Endothelial cell of umbilical vein (primary cell): ENCODE measurements at regions not wholly inside any gene's neighbourhood (a gene's known extent, or its start where the extent isn't known, plus 50 kb on each side); places are given as distances from the start of the nearest gene placed in this dataset.

Experiments used
- BruUV-seq: library from RNA; stranded (reverse); fragments of 400-500 nt; replicated peaks from 2 replicates; lab custom pipeline; 2021; lab: Mats Ljungman, UMichigan
- CTCF ChIA-PET: fragments of 300-600, 350-600 bp; sonication (Branson Sonifier 250); formaldehyde crosslinking; loops from one replicate; lab custom pipeline; 2021; ENCODE audit warnings: antibody characterized with exemption, inconsistent platforms; lab: Charles Lee
- POLR2A ChIA-PET: fragments of 300-600, 350-600 bp; sonication (Branson Sonifier 250); formaldehyde crosslinking; loops from one replicate; lab custom pipeline; 2021; ENCODE audit warnings: antibody characterized with exemption, inconsistent platforms; lab: Charles Lee
- DNase-seq: peaks from one replicate; pipeline ENCODE4 v3.0.0-alpha.2; 2011; ENCODE audit warnings: low read depth, low spot score
- FAIRE-seq: peaks from 2 replicates; lab custom pipeline; 2011; peaks lifted over from hg19 to GRCh38; lab: Jason Lieb, UNC
- H2AFZ ChIP-seq: 2 replicates; pipeline ENCODE4 v1.6.0; 2012; ENCODE audit warnings: low read depth, low read length, control low read depth, inconsistent platforms
- H3K27ac ChIP-seq: 2 replicates; pipeline ENCODE4 v1.5.1; 2011; ENCODE audit warnings: low read depth, mild to moderate bottlenecking, control low read depth, low read length, moderate library complexity; ENCODE audit not compliant: insufficient read depth
- H3K27me3 ChIP-seq, 2 experiments: 2 replicates each; pipeline versions ENCODE4 v1.6.0 to v1.6.1; 2011; ENCODE audit warnings: low read length in 2 of 2, mixed read lengths in 1 of 2; ENCODE audit not compliant: control insufficient read depth in 2 of 2, insufficient read depth in 2 of 2
- H3K36me3 ChIP-seq, 2 experiments: 2 replicates in 1 of 2; 3 replicates in 1 of 2; pipeline ENCODE4 v1.5.1; 2011; ENCODE audit warnings: low read length in 2 of 2, mild to moderate bottlenecking in 1 of 2, moderate library complexity in 1 of 2; ENCODE audit not compliant: control insufficient read depth in 2 of 2, insufficient read depth in 2 of 2; ENCODE audit errors: extremely low read depth in 1 of 2
- H3K4me1 ChIP-seq: 3 replicates; pipeline ENCODE4 v1.5.1; 2011; ENCODE audit warnings: mild to moderate bottlenecking, low read length; ENCODE audit not compliant: control insufficient read depth, insufficient read depth; ENCODE audit errors: extremely low read depth
- H3K4me2 ChIP-seq: 2 replicates; pipeline ENCODE4 v1.6.1; 2011; ENCODE audit warnings: low read length, control low read depth, mixed read lengths; ENCODE audit not compliant: insufficient read depth
- H3K4me3 ChIP-seq, 3 experiments: fragments of 200-600 bp in 1 of 3; sonication (generic), shearing (Covaris generic) in 1 of 3; replicated peaks in 1 of 3; 2 replicates each; pipeline ENCODE4 v1.5.1; 2011 to 2016; ENCODE audit warnings: control low read depth in 3 of 3, low read length in 3 of 3, mild to moderate bottlenecking in 2 of 3, inconsistent platforms in 1 of 3, low read depth in 1 of 3, moderate library complexity in 1 of 3; ENCODE audit not compliant: insufficient read depth in 1 of 3
- H3K79me2 ChIP-seq: 2 replicates; pipeline ENCODE4 v1.6.0; 2012; ENCODE audit warnings: low read length, inconsistent platforms; ENCODE audit not compliant: control insufficient read depth, insufficient read depth
- H3K9ac ChIP-seq: replicated peaks from 2 replicates; pipeline ENCODE3; 2011; ENCODE audit warnings: low read length, control low read depth; ENCODE audit not compliant: insufficient read depth; ENCODE audit errors: extremely low read depth
- H3K9me1 ChIP-seq: replicated peaks from 3 replicates; pipeline ENCODE4 v1.6.0; 2011; ENCODE audit warnings: mild to moderate bottlenecking, low read length; ENCODE audit not compliant: control insufficient read depth, insufficient read depth; ENCODE audit errors: extremely low read depth
- H3K9me3 ChIP-seq: replicated peaks from 2 replicates; pipeline ENCODE4 v1.5.1; 2012; ENCODE audit warnings: low read length, inconsistent platforms; ENCODE audit not compliant: control insufficient read depth, insufficient read depth
- H4K20me1 ChIP-seq: replicated peaks from 2 replicates; pipeline ENCODE3; 2011; ENCODE audit warnings: mild to moderate bottlenecking, low read length; ENCODE audit not compliant: control insufficient read depth, insufficient read depth; ENCODE audit errors: extremely low read depth
- EZH2 ChIP-seq: IDR thresholded peaks from 2 replicates; pipeline ENCODE4 v1.6.1; 2012; ENCODE audit warnings: borderline replicate concordance, low read depth, mild to moderate bottlenecking, moderate library complexity, low read length, inconsistent platforms; ENCODE audit not compliant: severe bottlenecking
- FOS ChIP-seq: IDR thresholded peaks from 2 replicates; pipeline ENCODE4 v1.6.1; 2011; ENCODE audit warnings: mild to moderate bottlenecking, low read length, moderate library complexity, borderline replicate concordance; ENCODE audit not compliant: insufficient read depth
- GATA2 ChIP-seq: IDR thresholded peaks from 2 replicates; pipeline ENCODE4 v1.7.0; 2011; ENCODE audit warnings: low read depth, mild to moderate bottlenecking, moderate library complexity, mixed read lengths, low read length; ENCODE audit not compliant: insufficient read length, insufficient read depth
- JUN ChIP-seq: IDR thresholded peaks from 2 replicates; pipeline ENCODE4 v1.6.1; 2011; ENCODE audit warnings: borderline replicate concordance, low read depth; ENCODE audit not compliant: insufficient read length, insufficient read depth
- MYC ChIP-seq: IDR thresholded peaks from one replicate; pipeline ENCODE4 v1.6.1; 2011; ENCODE audit warnings: mild to moderate bottlenecking, low read depth, low read length
- POLR2A ChIP-seq: IDR thresholded peaks from 2 replicates; pipeline ENCODE4 v1.6.1; 2012; ENCODE audit warnings: low read depth, mild to moderate bottlenecking, control low read depth, low read length
- POLR2AphosphoS5 ChIP-seq: IDR thresholded peaks from 2 replicates; pipeline ENCODE4 v1.6.1; 2012; ENCODE audit warnings: low read depth, mild to moderate bottlenecking, control low read depth, low read length, moderate library complexity; ENCODE audit not compliant: insufficient read depth
- dilution Hi-C: fragments of 300-500 bp; cut with MboI; formaldehyde crosslinking; loops from one replicate; pipeline ENCODE4 v1.15.0; 2019; ENCODE audit warnings: low sequenced_read_pairs; ENCODE audit not compliant: extremely low pct_ligation_motif_present
- intact Hi-C: fragments of 100-400 bp; cut with micrococcal nuclease; formaldehyde crosslinking; loops from one replicate; pipeline ENCODE4 v1.10.0; 2022
- TF ChIP-seq, protein P1 (sequence below), 2 donors: IDR thresholded peaks; 1 replicate in 1 of 2; 2 replicates in 1 of 2; pipeline ENCODE4 v1.5.1; 2011; ENCODE audit warnings: low read length in 2 of 2, mild to moderate bottlenecking in 2 of 2, moderate library complexity in 2 of 2, control low read depth in 1 of 2, inconsistent platforms in 1 of 2, low read depth in 1 of 2; ENCODE audit not compliant: insufficient read depth in 1 of 2; ENCODE audit errors: extremely low read depth in 1 of 2
- TF ChIP-seq, protein P2 (sequence below): IDR thresholded peaks from 2 replicates; pipeline ENCODE4 v1.6.1; 2011; ENCODE audit not compliant: insufficient read depth, insufficient read length

DNA sequence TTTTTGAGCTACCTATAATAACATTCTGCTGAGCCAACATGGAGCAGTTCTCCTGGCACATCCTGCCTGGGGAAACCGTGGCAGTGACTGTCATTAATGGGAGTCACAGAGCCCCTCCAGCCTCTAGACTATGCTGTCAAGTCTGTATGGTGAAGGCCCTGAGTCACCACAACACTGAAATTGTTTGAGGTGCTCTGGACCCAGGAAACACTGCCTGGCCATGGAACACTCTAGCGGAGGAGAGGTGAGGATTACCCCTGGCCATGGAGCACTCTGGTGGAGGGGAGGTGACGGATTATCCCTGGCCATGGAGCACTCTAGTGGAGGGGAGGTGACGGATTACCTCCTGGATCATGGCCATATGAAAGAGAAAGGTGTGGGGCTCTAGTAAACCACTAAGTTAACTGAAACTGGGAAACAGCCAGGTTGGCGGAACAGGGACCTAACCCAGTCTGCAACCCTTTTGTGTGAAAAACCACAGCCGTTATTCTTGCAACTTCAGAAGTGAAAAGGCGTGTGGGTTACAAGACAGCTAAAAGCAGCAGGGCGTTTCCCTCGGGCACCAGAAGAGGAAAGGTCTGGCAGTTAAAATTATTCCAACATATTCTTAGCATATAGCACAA lies 156.7 kb downstream of the KCNJ12 start:
- Histone ChIP-seq H2AFZ (no peak overlapping the region), H3K36me3 (peaks cover 2 to 8% of the 10 kb centered on the region in 2 experiments), H3K4me2 (no peak overlapping the region), H3K4me3 (no peak overlapping the region), H3K27me3 (no peaks in the 10 kb centered on the region), H4K20me1 (no peaks in the 10 kb centered on the region), H3K27ac (no peak overlapping the region), H3K4me1 (no peaks in the 10 kb centered on the region), H3K79me2 (peaks cover 8% of the 10 kb centered on the region), H3K9me1 (no peaks in the 10 kb centered on the region), H3K9me3 (no peaks in the 10 kb centered on the region), H3K9ac (no peak overlapping the region)
- intact Hi-C loops (no loop called here), dilution Hi-C loops (no loop called here)
- no peak for DNase-seq
- no peak for FAIRE-seq
- TF ChIP-seq POLR2A: no peak
- TF ChIP-seq, protein P1, sequence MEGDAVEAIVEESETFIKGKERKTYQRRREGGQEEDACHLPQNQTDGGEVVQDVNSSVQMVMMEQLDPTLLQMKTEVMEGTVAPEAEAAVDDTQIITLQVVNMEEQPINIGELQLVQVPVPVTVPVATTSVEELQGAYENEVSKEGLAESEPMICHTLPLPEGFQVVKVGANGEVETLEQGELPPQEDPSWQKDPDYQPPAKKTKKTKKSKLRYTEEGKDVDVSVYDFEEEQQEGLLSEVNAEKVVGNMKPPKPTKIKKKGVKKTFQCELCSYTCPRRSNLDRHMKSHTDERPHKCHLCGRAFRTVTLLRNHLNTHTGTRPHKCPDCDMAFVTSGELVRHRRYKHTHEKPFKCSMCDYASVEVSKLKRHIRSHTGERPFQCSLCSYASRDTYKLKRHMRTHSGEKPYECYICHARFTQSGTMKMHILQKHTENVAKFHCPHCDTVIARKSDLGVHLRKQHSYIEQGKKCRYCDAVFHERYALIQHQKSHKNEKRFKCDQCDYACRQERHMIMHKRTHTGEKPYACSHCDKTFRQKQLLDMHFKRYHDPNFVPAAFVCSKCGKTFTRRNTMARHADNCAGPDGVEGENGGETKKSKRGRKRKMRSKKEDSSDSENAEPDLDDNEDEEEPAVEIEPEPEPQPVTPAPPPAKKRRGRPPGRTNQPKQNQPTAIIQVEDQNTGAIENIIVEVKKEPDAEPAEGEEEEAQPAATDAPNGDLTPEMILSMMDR (IDR thresholded peaks at IDR 0.05; ENCODE audit: extremely low read depth in 1 of 2, insufficient read depth in 1 of 2, low read depth in 1 of 2, low read length in 2 of 2): no peak
- TF ChIP-seq, protein P2, sequence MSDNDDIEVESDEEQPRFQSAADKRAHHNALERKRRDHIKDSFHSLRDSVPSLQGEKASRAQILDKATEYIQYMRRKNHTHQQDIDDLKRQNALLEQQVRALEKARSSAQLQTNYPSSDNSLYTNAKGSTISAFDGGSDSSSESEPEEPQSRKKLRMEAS: no peak
- no peak for TF ChIP-seq JUN
- TF ChIP-seq GATA2: no peak
- no peak for TF ChIP-seq EZH2
- no peak for TF ChIP-seq MYC
- no peak for TF ChIP-seq FOS
- TF ChIP-seq POLR2AphosphoS5: no peak
- BruUV-seq: no TSS peak
- ChIA-PET CTCF (interaction anchor here (1.3 to 1.8 kb wide), 2 partner anchors 15 to 20 kb away, joined by 4 to 5 read pairs; no protein-coding TSS in a partner anchor), POLR2A (no interaction called here)
